ENCODE measurements at regions not wholly inside any gene's neighbourhood (a gene's known extent, or its start where the extent isn't known, plus 50 kb on each side); places are given as distances from the start of the nearest gene placed in this dataset.

- Histone ChIP-seq H3K9me2 (no peaks in the 10 kb centered on the region), H3K9me3 (no peaks in the 10 kb centered on the region), H2AFZ (ENCODE audit: low read depth) (no peak overlapping the region), H3K79me2 (ENCODE audit: insufficient read depth) (no peaks in the 10 kb centered on the region), H3K36me3 (replicated peaks in 1 of 2; ENCODE audit: control insufficient read depth in 1 of 2, insufficient read depth in 2 of 2, low read length in 1 of 2) (no peaks in the 10 kb centered on the region), H3K4me2 (no peak overlapping the region), H3K27me3 (ENCODE audit: insufficient read depth) (no peaks in the 10 kb centered on the region), H3K4me1 (ENCODE audit: control insufficient read depth in 1 of 2, insufficient read depth in 2 of 2, low read depth in 1 of 2, low read length in 1 of 2) (peaks cover 0 to 60% of the 10 kb centered on the region in 2 experiments; a peak in 2 of 4 replicates), H3K9ac (no peak overlapping the region), H4K20me1 (ENCODE audit: insufficient read depth) (no peaks in the 10 kb centered on the region), H3K4me3 (ENCODE audit: low read depth in 2 of 2, low read length in 1 of 2) (no peak overlapping the region), H3F3A (replicated peaks; ENCODE audit: insufficient read depth) (no peaks in the 10 kb centered on the region), H3K27ac (ENCODE audit: low read depth in 2 of 2, low read length in 1 of 2) (no peak overlapping the region)
- CTCF ChIA-PET, result interaction anchor here (1.3 kb wide), 1 partner anchor 62 kb away, joined by 5 read pairs; no protein-coding TSS in a partner anchor
- POLR2A ChIA-PET, result interaction anchor here (1.2 kb wide), 1 partner anchor 60 kb away, joined by 3 read pairs; the partner anchor contains the start of gene GADD45G
- WGBS (ENCODE audit: low lambda C conversion rate), result 76% methylated on average over 8 of the region's 13 CpGs
- TF ChIP-seq RFX5 (IDR thresholded peaks at IDR 0.05; ENCODE audit: low read length) (no peak), NRF1 (IDR thresholded peaks at IDR 0.05; ENCODE audit: low read depth, low read length) (no peak), NFIC (IDR thresholded peaks at IDR 0.05; ENCODE audit: borderline replicate concordance) (no peak), REST (IDR thresholded peaks at IDR 0.05; ENCODE audit: low read depth, low read length) (no peak), TEAD4 (IDR thresholded peaks at IDR 0.05; ENCODE audit: borderline replicate concordance, insufficient read depth) (no peak), TAF1 (IDR thresholded peaks at IDR 0.05; ENCODE audit: borderline replicate concordance, low read depth, low read length) (no peak), PBX3 (IDR thresholded peaks at IDR 0.05) (no peak), MXI1 (IDR thresholded peaks at IDR 0.05; ENCODE audit: low read depth, low read length) (no peak), RAD21 (IDR thresholded peaks at IDR 0.05; ENCODE audit: low read length) (no peak), SIN3A (IDR thresholded peaks at IDR 0.05; ENCODE audit: borderline replicate concordance, low read depth, low read length) (no peak), YY1 (IDR thresholded peaks at IDR 0.05; ENCODE audit: low read depth) (no peak), EP300 (IDR thresholded peaks at IDR 0.05; ENCODE audit: borderline replicate concordance in 1 of 2, low read depth in 1 of 2, low read length in 1 of 2) (no peak), RCOR1 (IDR thresholded peaks at IDR 0.05; ENCODE audit: low read length) (no peak), GATA2 (CRISPR knock-in tag; IDR thresholded peaks at IDR 0.05) (no peak), TCF12 (IDR thresholded peaks at IDR 0.05) (no peak), EZH2phosphoT487 (IDR thresholded peaks at IDR 0.05; ENCODE audit: borderline replicate concordance, low read depth) (no peak), IRF3 (IDR thresholded peaks at IDR 0.05; ENCODE audit: low read depth, low read length) (no peak)
- DNase-seq, result no peak
Observed at GRCh38 chr9:89664896-89665329, 60.1 kb downstream of the GADD45G start.

Data from SK-N-SH (cell line).